K562 (cell line): ENCODE measurements at regions not wholly inside any gene's neighbourhood (a gene's known extent, or its start where the extent isn't known, plus 50 kb on each side); places are given as distances from the start of the nearest gene placed in this dataset.
"Not testable (repeated sequence)": the region's sequence is repeated elsewhere in the genome, so short reads cannot be mapped to it uniquely, and the experiment has no call there.

Experiments
- ATAC-seq: fragments of 200-7000 bp; cut with Tn5 transposase; 3 replicates; pipeline ENCODE4 v1.9.1; 2020; ENCODE audit warnings: moderate library complexity
- BruUV-seq: library from RNA; stranded (reverse); fragments of 400-500 nt; replicated peaks from 2 replicates; lab custom pipeline; 2021; lab: Mats Ljungman, UMichigan
- CTCF ChIA-PET: fragments of 300-600 bp; formaldehyde crosslinking; extraction: SDS; loops from one replicate; lab custom pipeline; 2021; ENCODE audit warnings: low intra/inter-chr PET ratio; lab: Yijun Ruan, JAX
- POLR2A ChIA-PET: fragments of 300-600, 350-650 bp; sonication (Branson Sonifier 250); formaldehyde crosslinking; extraction: SDS; loops from one replicate; lab custom pipeline; 2021; ENCODE audit warnings: antibody characterized with exemption, inconsistent platforms; lab: Yijun Ruan, JAX
- DNase-seq, 4 experiments: peaks; one replicate each; pipeline versions ENCODE4 v3.0.0 to v3.0.0-alpha.2; 2011 to 2018; ENCODE audit warnings: low spot score in 3 of 4, mixed read lengths in 3 of 4; ENCODE audit errors: extremely low read depth in 1 of 4
- FAIRE-seq: peaks from 2 replicates; lab custom pipeline; 2011; peaks lifted over from hg19 to GRCh38; lab: Jason Lieb, UNC
- H2AFZ ChIP-seq: 2 replicates; pipeline ENCODE4 v1.6.0; 2011; ENCODE audit warnings: low read depth, low read length, control low read depth, inconsistent platforms
- H3K27ac ChIP-seq: fragments of 200-600 bp; 3 replicates; pipeline ENCODE4 v1.8.0; 2011; ENCODE audit warnings: low read depth, mild to moderate bottlenecking, control low read depth, inconsistent platforms, low read length, moderate library complexity, mixed read lengths; ENCODE audit errors: extremely low read depth
- H3K27me3 ChIP-seq, 2 experiments: fragments of 300-600 bp in 1 of 2; 2 replicates in 1 of 2; 3 replicates in 1 of 2; pipeline versions ENCODE4 v1.6.0 to v1.8.0; 2011; ENCODE audit warnings: inconsistent platforms in 2 of 2, low read length in 2 of 2, mild to moderate bottlenecking in 1 of 2, mixed read lengths in 1 of 2, moderate library complexity in 1 of 2; ENCODE audit not compliant: control insufficient read depth in 2 of 2, insufficient read depth in 2 of 2
- H3K36me3 ChIP-seq: fragments of 300-600 bp; 3 replicates; pipeline ENCODE4 v1.8.0; 2011; ENCODE audit warnings: mild to moderate bottlenecking, low read length, inconsistent platforms; ENCODE audit not compliant: control insufficient read depth, insufficient read depth
- H3K4me1 ChIP-seq, 2 experiments: fragments of 200-600 bp in 1 of 2; replicated peaks in 1 of 2; 2 replicates in 1 of 2; 3 replicates in 1 of 2; pipeline versions ENCODE4 v1.5.1 to v1.8.0; 2011; ENCODE audit warnings: inconsistent platforms in 2 of 2, low read length in 2 of 2, mild to moderate bottlenecking in 1 of 2, mixed read lengths in 1 of 2, moderate library complexity in 1 of 2; ENCODE audit not compliant: control insufficient read depth in 2 of 2, insufficient read depth in 2 of 2
- H3K4me2 ChIP-seq: 2 replicates; pipeline ENCODE4 v1.6.1; 2011; ENCODE audit warnings: low read length, control low read depth, inconsistent platforms, mixed read lengths; ENCODE audit not compliant: insufficient read depth
- H3K4me3 ChIP-seq: fragments of 200-600 bp; sonication (generic), shearing (Covaris generic); 2 replicates; pipeline ENCODE4 v1.5.1; 2016; ENCODE audit warnings: control low read depth, inconsistent platforms
- H3K79me2 ChIP-seq: fragments of 200-600 bp; 3 replicates; pipeline ENCODE4 v1.8.0; 2011; ENCODE audit warnings: low read length, inconsistent platforms; ENCODE audit not compliant: control insufficient read depth, insufficient read depth
- H3K9ac ChIP-seq, 2 experiments: 2 replicates each; pipeline versions ENCODE4 v1.6.0 to v1.6.1; 2011; ENCODE audit warnings: low read depth in 2 of 2, low read length in 2 of 2, control low read depth in 1 of 2, inconsistent platforms in 1 of 2, mild to moderate bottlenecking in 1 of 2, mixed read lengths in 1 of 2; ENCODE audit not compliant: insufficient read depth in 1 of 2
- H3K9me1 ChIP-seq: one replicate; pipeline ENCODE4 v1.6.0; 2011; ENCODE audit warnings: inconsistent platforms, mild to moderate bottlenecking, low read length, moderate library complexity; ENCODE audit not compliant: control insufficient read depth, insufficient read depth
- H3K9me3 ChIP-seq: replicated peaks from 2 replicates; pipeline ENCODE4 v1.5.1; 2011; ENCODE audit warnings: low read depth, low read length, inconsistent platforms; ENCODE audit not compliant: control insufficient read depth, insufficient read depth
- H4K20me1 ChIP-seq: replicated peaks from 2 replicates; pipeline ENCODE4 v1.6.1; 2011; ENCODE audit warnings: low read length, inconsistent platforms, mixed read lengths; ENCODE audit not compliant: control insufficient read depth, insufficient read depth
- BMI1 ChIP-seq: fragments of 150-350 bp; IDR thresholded peaks from 2 replicates; pipeline ENCODE4 v1.6.1; 2014; ENCODE audit warnings: low read length
- CBFA2T3 ChIP-seq: fragments of 450-650 bp; IDR thresholded peaks from 2 replicates; pipeline ENCODE4 v1.6.1; 2017
- CBX5 ChIP-seq: IDR thresholded peaks from 2 replicates; pipeline ENCODE4 v1.6.1; 2014; ENCODE audit warnings: low read depth, borderline replicate concordance
- E2F3 ChIP-seq: fragments of 250-450 bp; sonication (Bioruptor Pico); IDR thresholded peaks from 2 replicates; pipeline ENCODE4 v1.4.0; 2020; ENCODE audit warnings: mild to moderate bottlenecking
- GTF2A2 ChIP-seq: IDR thresholded peaks from 2 replicates; pipeline ENCODE4 v1.6.1; 2016; ENCODE audit warnings: mild to moderate bottlenecking, missing genetic modification characterization, missing compliant biosample characterization
- HDAC1 ChIP-seq, 2 experiments: fragments of 450-650 bp; IDR thresholded peaks; 2 replicates each; pipeline ENCODE4 v1.6.1; 2016 to 2017; ENCODE audit warnings: inconsistent platforms in 1 of 2, mild to moderate bottlenecking in 1 of 2, moderate library complexity in 1 of 2
- HDGF ChIP-seq: fragments of 450-650 bp; IDR thresholded peaks from 2 replicates; pipeline ENCODE4 v1.6.1; 2016
- NBN ChIP-seq: fragments of 450-650 bp; IDR thresholded peaks from 2 replicates; pipeline ENCODE4 v1.6.1; 2016; ENCODE audit warnings: low read depth, mild to moderate bottlenecking
- POLR2H ChIP-seq: IDR thresholded peaks from 2 replicates; pipeline ENCODE4 v1.6.1; 2016; ENCODE audit warnings: missing genetic modification characterization, low read depth, mild to moderate bottlenecking, control low read depth, missing compliant biosample characterization, moderate library complexity
- RHOXF2B ChIP-seq: fragments of 250-450 bp; sonication (Bioruptor Pico); conservative IDR thresholded peaks from 2 replicates; pipeline ENCODE4 v1.5.1; 2021
- SLC30A9 ChIP-seq: fragments of 250-450 bp; sonication (Bioruptor Pico); IDR thresholded peaks from 2 replicates; pipeline ENCODE4 v1.8.0; 2022; ENCODE audit warnings: mild to moderate bottlenecking, moderate library complexity
- SMARCA5 ChIP-seq: fragments of 450-650 bp; IDR thresholded peaks from 2 replicates; pipeline ENCODE4 v1.6.1; 2016
- TSC22D4 ChIP-seq: fragments of 450-650 bp; IDR thresholded peaks from 2 replicates; pipeline ENCODE4 v1.6.1; 2016; ENCODE audit warnings: missing genetic modification characterization, missing biosample characterization, control low read depth
- TSHZ1 ChIP-seq: fragments of 250-450 bp; sonication (Bioruptor Pico); IDR thresholded peaks from 2 replicates; pipeline ENCODE4 v1.4.0; 2020; ENCODE audit warnings: mild to moderate bottlenecking, moderate library complexity
- ZNF408 ChIP-seq: fragments of 250-450 bp; sonication (Bioruptor Pico); IDR thresholded peaks from 2 replicates; pipeline ENCODE4 v1.4.0; 2020; ENCODE audit warnings: low read depth, mild to moderate bottlenecking, moderate library complexity
- ZNF431 ChIP-seq: sonication (generic); formaldehyde crosslinking; IDR thresholded peaks from 2 replicates; pipeline ENCODE4 v1.8.0; 2022; ENCODE audit warnings: mild to moderate bottlenecking, missing genetic modification reagents
- ZNF780A ChIP-seq: fragments of 250-450 bp; sonication (Bioruptor Pico); IDR thresholded peaks from 2 replicates; pipeline ENCODE4 v1.5.0; 2021; ENCODE audit warnings: mild to moderate bottlenecking
- ZSCAN29 ChIP-seq: fragments of 450-650 bp; IDR thresholded peaks from 2 replicates; pipeline ENCODE4 v1.6.1; 2017
- WGBS: fragments of 100-300 bp; shearing (Covaris generic); methylation state at CpG from one replicate; pipeline ENCODE4 v1.1.6; 2016; ENCODE audit warnings: low coverage, mixed read lengths; ENCODE audit not compliant: insufficient coverage; ENCODE audit errors: missing lambda C conversion rate; 5-methylcytosine and 5-hydroxymethylcytosine counted together
- in situ Hi-C: fragments of 300-500 bp; cut with MboI; formaldehyde crosslinking; loops from 4 replicates; pipeline ENCODE4 v1.15.0; 2018; ENCODE audit warnings: inconsistent platforms, mixed read lengths
- intact Hi-C: fragments of 100-400 bp; cut with micrococcal nuclease; formaldehyde crosslinking; loops from 2 replicates; pipeline ENCODE4 v1.14.2; 2022
- TF ChIP-seq, protein P1 (sequence below): sonication (generic); IDR thresholded peaks from 2 replicates; pipeline ENCODE4 v1.6.1; 2016

DNA sequence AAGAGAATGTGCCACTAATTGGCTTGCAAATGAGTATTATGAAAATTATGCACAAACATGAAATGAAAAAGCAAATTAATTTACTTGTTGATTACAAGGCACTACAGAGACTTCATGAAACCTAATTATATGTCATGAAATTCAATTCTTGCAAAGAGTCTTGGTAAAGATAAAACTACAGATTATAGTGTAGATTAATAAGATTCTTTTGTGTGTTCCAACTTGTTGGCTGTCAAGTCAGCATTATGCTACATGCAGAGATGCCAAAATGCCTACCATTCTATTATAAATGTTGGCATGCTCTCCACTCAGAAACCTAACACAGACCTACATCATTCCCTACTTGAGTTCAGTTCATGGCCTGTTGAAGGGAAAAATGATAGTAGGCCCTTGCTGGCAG is 97.2 kb upstream of the KITLG start:
- H3K9me1 ChIP-seq = no peaks in the 10 kb centered on the region
- H3K27me3 ChIP-seq = no peaks in the 10 kb centered on the region
- no peak overlapping the region for H3K27ac ChIP-seq
- intact Hi-C loops = no loop called here
- H4K20me1 ChIP-seq = no peaks in the 10 kb centered on the region
- DNase-seq (no peak), ATAC-seq (no peak), FAIRE-seq (no peak)
- no peak overlapping the region for H3K4me2 ChIP-seq
- H2AFZ ChIP-seq = no peak overlapping the region
- H3K36me3 ChIP-seq = no peaks in the 10 kb centered on the region
- BruUV-seq = no TSS peak
- no peak overlapping the region for H3K9ac ChIP-seq
- no peaks in the 10 kb centered on the region for H3K9me3 ChIP-seq
- in situ Hi-C loops = no loop called here
- POLR2A ChIA-PET = no interaction called here
- no peaks in the 10 kb centered on the region for H3K4me1 ChIP-seq
- no peaks in the 10 kb centered on the region for H3K79me2 ChIP-seq
- no peak overlapping the region for H3K4me3 ChIP-seq
- TF ChIP-seq RHOXF2B (CRISPR knock-in tag) (no peak), SMARCA5 (no peak), CBFA2T3 (no peak), ZNF780A (CRISPR knock-in tag) (no peak), NBN (no peak), BMI1 (no peak), POLR2H (tag) (no peak), HDGF (no peak), E2F3 (CRISPR knock-in tag) (no peak), GTF2A2 (tag) (no peak), CBX5 (no peak), TSHZ1 (CRISPR knock-in tag) (no peak), ZNF408 (no peak), TSC22D4 (no peak), SLC30A9 (no peak), HDAC1 (IDR thresholded peaks at IDR 0.05) (no peak), ZSCAN29 (no peak), ZNF431 (no peak)
- TF ChIP-seq, protein P1, sequence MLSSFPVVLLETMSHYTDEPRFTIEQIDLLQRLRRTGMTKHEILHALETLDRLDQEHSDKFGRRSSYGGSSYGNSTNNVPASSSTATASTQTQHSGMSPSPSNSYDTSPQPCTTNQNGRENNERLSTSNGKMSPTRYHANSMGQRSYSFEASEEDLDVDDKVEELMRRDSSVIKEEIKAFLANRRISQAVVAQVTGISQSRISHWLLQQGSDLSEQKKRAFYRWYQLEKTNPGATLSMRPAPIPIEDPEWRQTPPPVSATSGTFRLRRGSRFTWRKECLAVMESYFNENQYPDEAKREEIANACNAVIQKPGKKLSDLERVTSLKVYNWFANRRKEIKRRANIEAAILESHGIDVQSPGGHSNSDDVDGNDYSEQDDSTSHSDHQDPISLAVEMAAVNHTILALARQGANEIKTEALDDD = no peak
- CTCF ChIA-PET = no interaction called here

GRCh38 chr12:88667615-88668014 is 87.3 kb upstream of the KITLG start:
- H3K4me2 ChIP-seq, H4K20me1 ChIP-seq, H3K4me3 ChIP-seq, H3K9me1 ChIP-seq, in situ Hi-C loops, H3K36me3 ChIP-seq, H3K27ac ChIP-seq, ATAC-seq, FAIRE-seq, POLR2A ChIA-PET, H2AFZ ChIP-seq, H3K4me1 ChIP-seq, H3K9ac ChIP-seq, H3K9me3 ChIP-seq, H3K27me3 ChIP-seq, CTCF ChIA-PET, DNase-seq, intact Hi-C loops, H3K79me2 ChIP-seq, BruUV-seq: not testable (repeated sequence)
- WGBS = 0% methylated on average over 5 of the region's 5 CpGs
